Prostate gland (tissue), 2 donors: ENCODE measurements at regions not wholly inside any gene's neighbourhood (a gene's known extent, or its start where the extent isn't known, plus 50 kb on each side); places are given as distances from the start of the nearest gene placed in this dataset.

Experiments
- CTCF ChIP-seq, 4 experiments: fragments of 200-600 bp in 2 of 4; fragments of 450-650 bp in 2 of 4; sonication (generic) in 2 of 4; IDR thresholded peaks; 1 replicate in 3 of 4; 2 replicates in 1 of 4; pipeline ENCODE4 v1.5.1; 2016 to 2019; ENCODE audit warnings: antibody characterized with exemption in 4 of 4, mild to moderate bottlenecking in 2 of 4, moderate library complexity in 2 of 4
- POLR2A ChIP-seq: fragments of 450-650 bp; IDR thresholded peaks from one replicate; pipeline ENCODE4 v1.6.1; 2016; ENCODE audit warnings: antibody characterized with exemption, mild to moderate bottlenecking

- TF ChIP-seq POLR2A (no peak), CTCF (IDR thresholded peaks at IDR 0.05) (no peak)
Observed at GRCh38 chr18:78319264-78319663, 660.4 kb upstream of the SALL3 start.
